GM21423 (cell line): ENCODE measurements at regions not wholly inside any gene's neighbourhood (a gene's known extent, or its start where the extent isn't known, plus 50 kb on each side); places are given as distances from the start of the nearest gene placed in this dataset.
A peak's percentile ranks its signal among the peaks of the same experiment; 100 is the strongest.

ENCODE experiments used
- ATAC-seq: cut with Tn5 transposase; IDR thresholded peaks from one replicate; pipeline ENCODE4 v1.9.1; 2021; ENCODE audit warnings: mild to moderate bottlenecking, moderate library complexity; ENCODE audit not compliant: unreplicated experiment

- ATAC-seq = no peak
These were observed 371.3 kb downstream of the FBXW7 start for GRCh38 chr4:152164561-152164960.

GRCh38 chr4:152162331-152162697 lies 373.6 kb downstream of the FBXW7 start:
- ATAC-seq = no peak

- no peak for ATAC-seq
These were observed 374.1 kb downstream of the FBXW7 start for GRCh38 chr4:152161676-152162330.

GRCh38 chr4:152160225-152160800 lies 375.6 kb downstream of the FBXW7 start:
- no peak for ATAC-seq

DNA sequence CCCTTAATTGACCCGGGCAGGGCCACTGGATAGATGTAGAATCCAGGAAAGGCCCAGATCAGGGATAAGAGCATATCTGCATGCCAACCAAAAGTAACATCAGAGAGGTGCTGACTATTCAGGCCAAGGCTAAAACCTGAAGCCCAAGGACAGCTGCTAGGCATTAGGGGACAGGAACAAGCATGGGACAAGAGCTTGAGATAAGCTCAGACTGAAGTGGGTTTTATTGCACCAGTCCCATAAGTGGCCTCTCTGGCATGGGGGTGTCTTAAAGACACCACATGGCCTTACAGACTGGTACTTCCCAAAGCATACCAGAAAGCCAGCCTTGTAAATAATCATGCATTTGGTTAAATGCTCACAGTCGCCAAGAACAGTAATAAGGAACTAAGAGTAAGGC lies 376.1 kb downstream of the FBXW7 start:
- no peak for ATAC-seq

- ATAC-seq = no peak
These were observed 377.7 kb downstream of the FBXW7 start for GRCh38 chr4:152158225-152158624.

DNA sequence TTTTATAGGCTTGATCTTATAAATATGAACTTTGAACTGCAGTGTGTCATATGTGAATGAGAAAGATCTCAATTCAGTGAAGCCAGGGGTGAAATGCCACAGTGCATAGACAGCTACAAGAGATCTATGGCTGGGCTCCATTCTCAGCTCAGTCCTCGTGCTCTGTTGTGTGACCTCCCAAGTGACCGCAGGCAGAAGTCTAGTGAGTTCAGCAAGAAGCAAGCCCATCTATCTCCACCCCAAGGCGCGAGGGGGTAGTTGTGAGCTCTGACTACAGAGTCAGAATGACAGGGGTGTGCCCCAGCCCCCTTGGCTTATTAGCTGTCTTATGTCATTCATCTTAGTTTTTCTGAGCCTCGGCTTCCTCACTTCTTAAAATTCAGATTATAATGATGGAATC lies 378.3 kb downstream of the FBXW7 start:
- ATAC-seq = no peak

DNA sequence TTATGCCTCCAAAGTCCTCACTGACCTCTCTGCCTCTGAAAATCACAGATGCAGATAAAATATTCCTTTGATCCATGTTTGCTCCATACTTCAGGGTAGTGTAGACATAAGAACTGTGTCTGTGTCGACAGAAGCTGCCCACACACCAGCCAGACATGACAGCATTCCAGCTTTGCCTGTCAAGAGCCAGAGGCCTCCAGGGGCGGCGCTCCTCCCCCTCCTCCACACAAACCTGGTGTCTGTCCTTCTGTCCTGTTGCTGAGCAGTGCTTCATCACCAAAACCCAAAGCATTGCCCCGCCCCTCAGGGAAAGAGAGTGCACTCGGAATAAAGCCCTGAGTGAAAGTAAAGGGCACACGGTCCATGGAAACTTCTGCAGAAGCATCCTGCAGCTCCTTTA lies 379.4 kb downstream of the FBXW7 start:
- ATAC-seq = no peak

- no peak for ATAC-seq
These were observed 380.8 kb downstream of the FBXW7 start for GRCh38 chr4:152155070-152155469.

DNA sequence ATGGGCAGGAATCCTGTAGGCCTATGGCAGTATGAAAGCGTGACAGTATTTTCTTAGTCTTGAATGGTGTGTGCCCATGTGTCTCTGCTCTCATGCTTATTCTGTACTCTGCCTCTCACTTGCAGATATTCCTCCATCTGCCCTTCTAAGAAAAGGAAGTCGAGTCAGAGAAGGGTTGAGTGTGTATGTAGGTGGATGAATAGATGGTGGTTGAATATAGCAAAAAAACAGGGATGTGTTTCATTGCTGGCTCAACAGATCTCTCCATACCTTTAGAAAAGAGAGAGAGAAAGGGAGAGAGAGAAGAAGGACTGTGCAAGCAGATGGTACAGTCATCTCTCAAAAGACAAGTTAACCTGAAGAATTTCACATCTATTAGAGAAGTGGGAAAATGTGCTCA lies 381.5 kb downstream of the FBXW7 start:
- ATAC-seq = no peak

GRCh38 chr4:152153476-152154270 lies 382.2 kb downstream of the FBXW7 start:
- no peak for ATAC-seq

GRCh38 chr4:152150214-152150613 lies 385.7 kb downstream of the FBXW7 start:
- ATAC-seq = no peak

GRCh38 chr4:152149745-152150144 lies 386.1 kb downstream of the FBXW7 start:
- no peak for ATAC-seq

GRCh38 chr4:152148057-152148456 lies 387.2 kb upstream of the GATB start:
- ATAC-seq = no peak

DNA sequence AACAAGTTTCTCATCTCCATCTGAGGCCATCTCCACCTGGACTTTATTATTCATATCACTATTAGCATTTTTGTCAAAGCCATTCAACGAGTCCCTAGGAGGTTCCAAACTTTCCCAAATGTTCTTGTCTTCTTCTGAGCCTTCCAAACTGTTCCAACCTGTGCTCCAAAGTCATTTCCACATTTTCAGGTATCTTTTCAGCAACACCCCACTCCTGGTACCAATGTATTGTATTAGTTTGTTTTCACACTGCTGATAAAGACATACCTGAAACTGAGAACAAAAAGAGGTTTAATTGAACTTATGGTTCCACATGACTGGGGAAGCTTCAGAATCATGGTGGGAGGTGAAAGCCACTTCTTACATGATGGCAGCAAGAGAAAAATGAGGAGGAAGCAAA lies 385.4 kb upstream of the GATB start:
- no peak for ATAC-seq

DNA sequence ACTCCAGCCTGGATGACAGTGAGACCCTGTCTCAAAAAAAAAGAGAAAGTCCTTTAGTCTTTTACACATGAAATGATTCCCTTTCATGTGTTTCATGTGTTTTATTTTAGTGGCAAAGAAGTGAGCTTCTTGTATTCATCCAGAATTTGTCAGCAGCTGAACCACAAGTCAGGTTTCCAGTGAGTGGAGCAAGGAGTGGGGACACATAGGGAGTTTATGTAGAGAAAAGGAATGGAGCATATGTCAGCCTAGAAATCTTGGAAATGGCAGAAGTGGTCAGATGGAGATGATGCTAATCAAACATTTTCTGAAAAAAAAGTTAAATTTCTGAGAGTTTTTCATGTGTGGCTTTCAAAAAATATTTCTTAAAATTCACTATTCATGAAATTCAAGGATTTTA lies 383.0 kb upstream of the GATB start:
- ATAC-seq = no peak

GRCh38 chr4:152138451-152138850 lies 377.6 kb upstream of the GATB start:
- ATAC-seq = peak; percentile 67

GRCh38 chr4:152132776-152133175 lies 372.0 kb upstream of the GATB start:
- ATAC-seq = no peak

GRCh38 chr4:152128356-152128755 lies 367.5 kb upstream of the GATB start:
- no peak for ATAC-seq

DNA sequence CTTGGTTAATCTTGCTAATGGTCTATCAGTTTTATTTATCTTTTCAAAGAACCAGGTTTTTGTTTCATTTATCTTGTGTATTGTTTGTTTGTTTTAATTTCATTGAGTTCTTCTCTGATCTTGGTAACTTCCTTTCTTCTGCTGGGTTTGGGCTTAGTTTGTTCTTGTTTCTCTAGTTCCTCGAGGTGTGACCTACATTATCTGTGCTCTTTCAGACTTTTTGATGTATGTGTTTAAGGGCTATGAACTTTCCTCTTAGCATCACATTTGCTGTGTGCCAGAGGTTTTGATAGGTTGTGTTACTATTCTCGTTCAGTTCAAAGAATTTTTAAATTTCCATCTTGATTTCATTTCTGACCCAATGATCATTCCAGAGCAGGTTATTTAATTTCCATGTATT lies 365.4 kb upstream of the GATB start:
- ATAC-seq = no peak

- no peak for ATAC-seq
These were observed 358.2 kb upstream of the GATB start for GRCh38 chr4:152118819-152119553.
